Dermis microvascular lymphatic vessel endothelial cell (primary cell): ENCODE measurements at regions not wholly inside any gene's neighbourhood (a gene's known extent, or its start where the extent isn't known, plus 50 kb on each side); places are given as distances from the start of the nearest gene placed in this dataset.
"Not testable (repeated sequence)": the region's sequence is repeated elsewhere in the genome, so short reads cannot be mapped to it uniquely, and the experiment has no call there.

Source experiments
- DNase-seq, 2 donors: peaks; one replicate each; pipeline versions ENCODE4 v3.0.0 to v3.0.0-alpha.2; 2010; ENCODE audit warnings: low read depth in 2 of 2

GRCh38 chr10:60469147-60469546 lies 79.5 kb upstream of the ANK3 start:
- DNase-seq: not testable (repeated sequence)

DNA sequence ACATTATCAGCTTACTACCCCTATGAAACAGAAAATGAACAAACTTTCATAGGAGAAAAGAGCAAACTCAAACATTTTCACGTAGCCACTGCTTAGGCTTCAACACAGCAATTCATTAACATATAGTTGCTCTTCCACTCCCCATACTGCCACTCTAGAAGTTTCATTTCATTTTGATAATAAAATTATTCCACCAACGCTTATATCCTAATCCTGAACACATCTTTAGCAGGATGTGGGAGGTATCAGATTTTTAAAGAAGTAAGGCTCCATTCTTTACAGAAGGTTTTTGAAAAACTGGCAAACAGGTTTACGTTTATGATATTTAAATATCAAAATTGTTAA lies 77.5 kb upstream of the ANK3 start:
- no peak for DNase-seq

GRCh38 chr10:60466267-60467201 lies 76.9 kb upstream of the ANK3 start:
- DNase-seq: no peak

GRCh38 chr10:60465801-60466200 lies 76.1 kb upstream of the ANK3 start:
- DNase-seq: no peak

- no peak for DNase-seq
These were observed 75.0 kb upstream of the ANK3 start for GRCh38 chr10:60464659-60465058.

DNA sequence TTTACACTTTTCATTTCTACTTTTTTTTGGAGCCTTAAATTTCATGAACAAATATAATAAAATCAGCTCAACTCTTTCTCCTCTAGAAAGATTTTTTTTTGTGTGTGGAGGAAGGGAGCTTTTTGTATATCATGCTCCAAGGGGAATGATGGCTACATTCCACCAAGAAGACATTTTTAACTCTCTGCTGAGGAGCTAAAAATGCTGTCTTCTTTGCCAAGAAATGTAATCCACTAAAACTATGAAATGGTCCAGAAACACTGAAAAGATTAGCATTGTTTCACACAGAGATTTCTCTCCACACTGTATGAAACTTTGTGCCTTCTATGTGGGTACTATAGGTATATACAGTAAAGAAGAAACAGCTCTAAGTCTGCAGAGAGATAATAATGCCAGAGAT lies 74.1 kb upstream of the ANK3 start:
- DNase-seq: no peak

GRCh38 chr10:60461688-60462087 lies 72.0 kb upstream of the ANK3 start:
- DNase-seq: no peak

DNA sequence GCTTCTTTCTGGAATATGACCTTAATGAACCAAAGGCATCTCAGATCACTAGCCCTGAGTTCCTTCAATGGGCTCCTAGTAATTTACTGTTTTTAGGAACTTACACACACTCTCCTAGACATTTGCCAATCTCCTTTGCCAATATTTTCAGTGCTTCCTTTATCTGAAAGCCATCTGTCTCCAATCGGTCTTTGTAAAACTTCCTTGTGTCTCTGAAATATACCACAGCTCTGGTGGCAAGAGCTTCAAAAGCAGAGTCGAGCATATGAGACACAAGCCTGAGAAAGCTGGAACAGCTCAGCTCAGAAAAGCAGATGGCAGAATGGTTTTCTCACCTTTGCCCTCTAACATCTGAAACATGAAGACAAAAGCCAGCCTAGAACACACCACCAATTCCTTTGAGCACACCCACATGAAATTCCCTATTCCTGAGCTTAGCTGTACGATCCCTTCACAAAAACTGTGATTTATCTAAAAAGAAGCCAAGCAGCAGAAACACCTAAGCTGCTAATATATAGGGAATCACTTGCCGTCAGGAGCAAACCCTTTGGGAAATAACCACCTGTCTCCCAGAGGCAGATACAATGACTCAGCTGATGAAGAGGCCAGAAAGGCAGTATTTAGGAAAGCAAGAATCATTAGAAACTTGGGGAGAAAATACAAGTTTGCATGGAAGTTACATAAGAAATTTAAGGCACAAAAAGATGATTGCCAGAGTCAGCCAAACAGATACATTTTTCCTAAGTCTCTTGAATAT lies 70.2 kb upstream of the ANK3 start:
- DNase-seq: no peak

DNA sequence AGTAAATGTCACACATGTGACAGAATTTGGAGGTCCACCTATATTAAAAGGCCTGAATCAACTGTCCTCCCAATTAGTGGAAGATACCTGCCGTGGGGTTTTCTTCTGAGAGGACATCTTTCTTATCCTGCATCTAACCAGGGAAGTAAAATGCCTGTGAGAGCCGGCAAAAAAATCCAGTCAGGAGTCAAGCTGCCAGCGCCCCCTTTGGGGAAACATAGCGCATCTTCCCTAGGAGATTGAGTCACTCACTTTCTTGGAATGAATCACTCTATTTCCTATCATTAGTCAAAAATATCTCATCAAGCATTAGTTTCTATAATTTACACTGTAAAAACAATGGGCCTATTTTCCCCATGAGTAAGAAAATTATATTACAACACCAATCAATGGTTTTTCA lies 66.4 kb upstream of the ANK3 start:
- DNase-seq: no peak

DNA sequence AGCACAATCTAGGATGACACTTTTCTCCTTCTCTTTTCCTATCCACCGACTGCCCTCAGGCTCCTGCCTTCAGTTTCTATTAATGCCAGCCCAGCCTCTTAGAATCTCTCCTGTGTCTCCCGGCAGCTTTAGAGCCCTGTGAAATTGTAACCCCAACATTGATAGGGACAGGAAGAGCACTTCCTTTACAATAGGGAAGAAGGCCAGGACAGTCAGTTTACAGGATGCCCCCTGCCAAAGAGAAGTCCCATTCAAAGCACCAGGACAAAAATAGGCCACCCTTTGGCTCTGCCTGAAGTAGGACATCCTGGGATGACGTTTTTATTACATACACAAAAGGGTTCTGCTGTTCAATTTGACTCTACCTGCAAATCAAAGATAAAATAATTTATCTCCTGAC lies 64.7 kb upstream of the ANK3 start:
- DNase-seq: no peak

DNA sequence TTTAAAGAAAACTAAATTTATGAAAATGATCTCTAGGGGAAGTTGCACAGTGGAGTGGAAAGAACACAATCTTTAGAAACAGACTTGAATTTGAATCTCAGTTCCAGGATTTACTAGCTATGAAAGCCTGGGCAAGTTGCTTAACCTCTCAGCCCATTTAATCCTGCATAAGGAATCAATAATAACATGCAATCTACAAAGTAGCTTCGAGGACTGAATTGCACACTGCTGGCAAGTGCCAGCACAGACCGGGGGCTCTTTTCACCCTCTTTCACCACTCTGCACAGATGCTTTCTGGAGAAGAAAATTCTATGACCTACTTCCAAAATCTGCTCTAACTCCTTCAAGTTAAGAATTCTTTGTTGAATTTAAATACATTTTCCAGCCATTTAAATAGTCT lies 63.4 kb upstream of the ANK3 start:
- DNase-seq: no peak

GRCh38 chr10:60450291-60450690 lies 60.6 kb upstream of the ANK3 start:
- DNase-seq: no peak

- no peak for DNase-seq
These were observed 58.6 kb upstream of the ANK3 start for GRCh38 chr10:60448246-60448645.

- DNase-seq: peak in 1 of 2 donors; percentile 39
These were observed 57.2 kb upstream of the ANK3 start for GRCh38 chr10:60446851-60447250.

DNA sequence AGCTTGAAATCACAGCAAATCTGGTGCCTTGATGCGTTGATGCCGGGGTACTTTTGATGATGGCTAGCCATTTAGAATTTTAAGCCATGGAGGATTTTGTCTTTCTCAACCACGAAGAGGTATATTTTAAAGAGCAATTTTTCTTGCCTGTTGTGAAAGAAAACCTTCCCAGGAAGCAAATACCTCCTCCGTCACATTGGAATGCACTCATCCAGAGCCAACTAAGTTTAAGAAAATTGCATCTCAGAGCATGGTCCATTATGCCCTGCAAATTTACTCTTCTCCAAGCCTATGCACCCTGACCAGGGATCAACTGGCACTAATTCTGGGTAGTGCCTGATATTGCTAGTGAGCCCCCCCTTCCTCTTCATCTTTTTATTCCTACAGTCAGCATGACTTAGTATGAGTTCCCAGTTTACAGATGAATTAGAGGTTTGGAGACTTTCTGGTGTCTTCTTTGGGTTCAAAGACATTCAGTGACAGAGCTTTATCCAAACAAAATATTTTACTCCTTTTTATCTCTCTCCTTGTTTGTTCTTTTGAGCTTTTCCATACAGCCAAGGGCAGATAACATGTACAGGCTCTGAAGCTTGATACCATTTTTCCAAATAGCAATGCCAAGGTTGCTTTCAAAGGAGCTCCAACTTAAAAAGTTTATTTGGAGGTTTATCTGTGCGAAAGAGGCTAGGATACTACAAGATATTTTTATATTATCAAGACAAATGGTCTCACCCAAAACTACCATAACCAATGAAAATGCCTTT lies 56.6 kb upstream of the ANK3 start:
- no peak for DNase-seq

DNA sequence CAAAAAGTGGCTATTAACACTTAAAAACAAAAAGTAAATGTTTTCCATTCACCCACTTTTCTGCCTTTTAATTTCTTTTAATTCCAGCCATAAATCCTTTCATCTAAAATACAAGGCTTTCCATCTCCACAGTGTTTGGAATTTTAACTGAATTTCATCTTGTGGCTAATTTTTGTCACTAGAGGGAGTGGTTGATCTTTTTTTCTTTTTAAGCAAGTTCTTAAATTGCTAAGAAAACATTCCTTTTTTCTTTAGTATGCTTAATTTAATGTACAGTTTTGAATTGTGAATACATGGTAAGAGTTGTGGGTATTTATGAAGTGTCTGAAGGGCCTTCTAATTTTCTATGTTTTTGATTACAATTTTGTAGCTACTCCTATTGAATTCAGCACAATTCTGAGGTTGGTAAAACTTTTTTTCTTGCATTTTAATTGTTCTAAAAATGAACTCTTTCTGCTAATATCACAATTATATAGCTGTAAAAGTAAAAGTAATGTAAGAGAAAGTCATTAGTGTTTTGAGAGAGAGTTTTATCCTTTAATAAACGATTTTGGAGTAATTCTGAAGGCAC lies 54.9 kb upstream of the ANK3 start:
- DNase-seq: peak in 1 of 2 donors; percentile 45

- no peak for DNase-seq
These were observed 53.7 kb upstream of the ANK3 start for GRCh38 chr10:60443346-60443745.

GRCh38 chr10:60441515-60441914 lies 51.8 kb upstream of the ANK3 start:
- peak in 1 of 2 donors; percentile 48 for DNase-seq

DNA sequence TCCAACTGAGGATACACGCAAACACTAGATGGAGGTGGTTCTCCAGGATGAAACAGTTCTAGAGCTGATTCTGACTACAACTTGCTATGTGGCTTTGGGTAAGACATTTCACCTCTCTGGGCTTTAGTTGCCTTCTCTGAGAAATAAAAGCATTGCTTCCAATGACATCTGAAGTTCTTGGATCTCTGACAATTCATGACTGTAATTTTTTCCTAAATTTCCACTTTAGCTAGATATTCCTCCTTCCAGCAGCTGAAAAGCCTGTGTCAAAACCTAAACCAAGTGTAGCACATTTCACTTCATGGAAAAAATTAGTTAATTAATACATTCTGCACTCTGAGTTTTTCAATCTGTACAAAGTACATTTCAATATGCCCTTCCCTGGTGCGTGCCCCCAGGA lies 50.0 kb upstream of the ANK3 start:
- no peak for DNase-seq
